Left renal cortex interstitium (tissue), 4 donors: ENCODE measurements at regions not wholly inside any gene's neighbourhood (a gene's known extent, or its start where the extent isn't known, plus 50 kb on each side); places are given as distances from the start of the nearest gene placed in this dataset.

ENCODE experiments used
- DNase-seq, 4 donors: peaks; one replicate each; pipeline ENCODE4 v3.0.0-alpha.2; 2013; ENCODE audit warnings: low read depth in 4 of 4, low spot score in 2 of 4, missing footprints in 1 of 4

DNA sequence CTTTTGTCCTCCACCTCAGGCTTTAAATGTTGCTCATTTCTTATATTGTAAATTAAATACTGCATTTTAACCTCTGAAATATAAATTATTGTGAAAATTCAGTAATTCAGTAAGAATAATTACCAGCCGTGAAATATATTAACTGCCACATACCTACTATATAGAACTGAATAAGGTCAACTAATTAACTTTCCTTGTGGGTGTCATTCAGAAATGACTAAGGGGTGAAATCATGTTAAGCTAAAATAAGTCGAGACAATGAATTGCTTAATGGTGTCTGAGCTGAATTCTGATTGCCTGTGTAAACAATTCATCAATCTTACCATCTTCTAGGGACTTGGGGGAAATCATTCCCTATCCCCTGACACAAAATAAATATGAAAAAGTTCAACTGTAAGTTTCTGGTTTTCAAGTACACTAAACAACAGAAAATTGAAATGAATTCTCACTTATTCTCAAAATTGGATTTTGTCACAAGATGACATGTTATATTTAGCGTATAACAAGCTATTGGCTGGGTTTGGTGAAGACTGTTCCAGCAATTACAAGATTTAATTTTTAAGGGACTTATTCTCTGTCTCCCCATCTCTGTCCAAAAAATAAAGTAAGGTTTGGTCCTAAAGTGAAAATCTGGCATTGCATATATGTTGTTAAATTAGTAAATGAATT, 255.1 kb downstream of the METTL4 start:
- DNase-seq: no peak

DNA sequence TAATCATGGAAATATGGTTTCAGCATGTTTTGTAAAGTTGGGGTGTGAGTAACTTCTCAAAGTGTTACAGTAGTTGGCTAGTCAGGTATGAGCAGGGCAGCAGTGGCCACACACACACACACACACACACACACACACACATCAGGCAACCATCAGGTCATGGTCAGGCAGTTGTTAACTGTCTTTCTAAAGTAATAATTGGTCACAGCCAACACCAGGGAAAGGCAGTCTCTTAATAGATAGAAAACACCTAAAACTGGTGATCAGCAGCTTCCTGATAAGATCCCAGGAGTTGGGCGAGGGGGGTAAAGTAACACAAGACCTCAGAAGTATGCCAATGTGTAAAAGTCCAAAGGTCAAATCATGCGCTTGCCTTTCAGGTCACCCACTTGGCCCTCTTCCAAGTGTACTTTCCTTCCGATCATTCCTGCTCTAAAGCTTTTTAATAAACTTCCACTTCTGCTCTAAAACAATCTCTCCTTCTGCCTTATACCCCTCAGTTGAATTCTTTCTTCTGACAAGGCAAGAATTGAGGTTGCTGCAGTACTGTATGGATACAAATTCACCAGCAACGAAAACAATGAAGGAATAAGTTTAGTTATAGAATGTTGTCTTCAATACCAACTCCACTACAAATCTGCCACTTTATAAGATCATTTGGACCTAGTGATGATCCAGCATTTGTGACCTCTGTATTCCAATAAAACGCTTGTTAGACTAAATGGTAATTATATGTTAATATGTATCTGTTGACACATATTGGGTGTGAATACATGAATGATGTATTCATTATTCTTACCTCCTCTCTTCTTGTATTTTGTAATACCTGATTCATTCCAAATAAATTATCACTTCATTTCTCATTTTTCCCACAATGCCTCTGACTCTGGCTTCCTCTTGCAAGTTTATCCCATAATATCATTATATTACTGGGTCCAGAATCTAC, 254.3 kb downstream of the METTL4 start:
- no peak for DNase-seq

DNA sequence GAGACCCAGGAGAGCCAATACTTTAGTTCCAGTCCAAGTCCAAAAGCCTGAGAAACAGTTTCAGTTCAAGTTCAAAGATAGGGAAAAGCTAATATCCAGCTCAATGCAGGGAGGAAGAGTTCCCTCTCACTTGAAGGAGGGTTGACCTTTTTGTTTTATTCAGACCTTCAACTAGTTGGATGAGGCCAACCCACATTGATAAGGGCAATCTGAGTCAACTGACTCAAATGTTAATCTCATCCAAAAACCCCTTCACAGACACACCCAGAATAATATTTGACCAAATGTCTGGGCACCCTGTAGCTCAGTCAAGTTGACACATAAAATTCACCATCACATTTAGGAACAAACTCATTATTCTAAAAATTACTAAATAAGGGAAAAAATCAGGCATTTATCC, 246.8 kb downstream of the METTL4 start:
- DNase-seq: no peak

DNA sequence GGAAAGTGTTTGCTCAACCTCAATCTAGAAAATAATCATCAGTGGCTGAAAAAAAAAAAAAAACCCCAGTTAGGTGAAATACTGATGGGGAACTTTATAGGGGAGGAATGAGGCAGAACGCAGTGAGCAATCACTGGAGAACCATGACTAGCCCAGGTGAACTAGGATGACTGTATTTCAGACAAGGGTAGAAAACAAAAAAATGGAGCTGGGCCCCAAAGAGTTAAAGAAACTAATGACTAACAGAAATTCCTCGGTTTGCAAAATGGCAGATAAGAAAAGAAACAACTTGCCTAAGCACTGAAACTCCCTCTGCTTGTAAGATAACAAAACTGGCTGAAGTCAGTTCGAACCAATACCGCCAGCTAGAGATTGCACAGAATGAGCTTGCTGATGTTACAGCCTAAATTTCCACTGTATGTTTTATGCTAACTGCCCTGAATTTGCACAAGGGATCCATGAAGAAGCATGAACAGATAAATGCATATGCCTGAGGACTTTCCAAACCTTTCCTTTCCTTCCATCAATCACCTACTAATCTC, 245.9 kb downstream of the METTL4 start:
- DNase-seq: no peak

DNA sequence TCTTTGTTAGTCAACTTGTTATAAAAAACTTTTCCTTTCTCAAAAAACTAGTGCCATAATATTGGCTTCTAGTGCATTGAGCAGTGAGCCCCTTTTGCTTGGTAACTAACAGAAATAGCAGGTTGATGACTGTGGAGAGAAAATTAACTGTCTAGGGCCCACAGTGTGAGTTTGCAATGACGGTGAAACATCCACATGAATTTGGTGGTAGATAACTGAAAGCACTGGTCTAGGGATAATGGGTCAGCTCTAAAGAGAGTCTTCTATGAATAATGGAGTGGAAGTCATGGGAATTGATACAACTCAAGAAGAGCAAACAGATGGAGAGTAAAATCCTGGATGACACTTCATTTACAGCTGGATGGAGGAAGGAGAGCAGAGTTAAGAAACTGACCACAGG, 245.4 kb downstream of the METTL4 start:
- DNase-seq: no peak

DNA sequence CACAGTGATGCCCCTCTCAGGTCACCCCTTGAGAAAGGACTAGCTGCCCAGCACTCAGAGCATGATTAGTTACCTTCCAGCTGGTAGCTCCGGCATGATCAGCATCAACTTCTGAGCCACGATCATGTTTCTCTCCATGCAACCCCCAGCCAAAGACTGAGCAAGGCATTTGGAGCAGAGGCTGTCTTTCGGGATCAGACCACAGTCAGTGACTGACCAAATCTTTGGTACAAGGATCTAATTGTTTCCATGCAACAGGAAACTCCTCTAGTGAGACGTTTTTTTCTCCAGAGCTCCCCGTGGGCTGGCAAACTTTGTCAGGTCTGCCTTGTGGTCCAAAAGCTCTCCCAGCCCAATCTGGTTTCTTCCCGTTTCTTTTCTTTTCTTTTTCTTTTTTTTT, 244.3 kb downstream of the METTL4 start:
- DNase-seq: no peak

DNA sequence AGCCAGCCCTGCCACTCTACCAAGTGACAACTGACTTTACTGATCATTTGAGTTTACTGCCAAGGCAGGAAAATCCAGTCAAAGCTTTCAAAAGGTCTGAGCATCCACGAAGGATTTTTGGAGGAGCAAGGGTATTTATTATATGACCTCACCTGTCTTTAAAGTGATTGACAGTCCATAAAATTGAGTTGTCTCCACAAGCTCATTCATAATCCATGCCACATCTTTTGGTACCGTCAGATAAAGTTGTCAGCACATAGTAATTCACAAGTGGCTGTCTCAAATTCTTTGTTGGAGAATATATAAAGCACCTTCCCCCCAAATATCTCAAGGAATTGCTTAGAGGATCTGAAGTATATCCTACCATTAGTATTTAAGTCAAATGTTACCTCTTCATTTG, 240.5 kb downstream of the METTL4 start:
- DNase-seq: no peak

DNA sequence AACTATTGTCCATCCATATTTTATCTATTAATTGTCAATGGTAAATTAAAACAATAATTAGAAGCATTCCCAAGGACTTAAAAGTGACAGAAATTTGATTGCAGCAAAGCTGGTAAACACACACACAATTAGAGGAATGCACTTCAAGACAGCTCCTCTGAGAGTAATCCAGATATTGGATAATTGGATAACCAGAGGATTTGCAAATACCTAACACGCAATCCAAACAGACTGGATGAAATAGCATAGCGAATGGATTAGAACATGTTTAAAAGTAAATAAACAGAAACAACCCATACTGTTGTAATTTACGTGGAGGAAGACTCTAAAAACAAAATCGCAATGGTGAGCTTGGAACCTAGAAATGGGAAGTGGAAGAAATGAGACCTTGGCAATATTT, 239.8 kb downstream of the METTL4 start:
- DNase-seq: no peak

DNA sequence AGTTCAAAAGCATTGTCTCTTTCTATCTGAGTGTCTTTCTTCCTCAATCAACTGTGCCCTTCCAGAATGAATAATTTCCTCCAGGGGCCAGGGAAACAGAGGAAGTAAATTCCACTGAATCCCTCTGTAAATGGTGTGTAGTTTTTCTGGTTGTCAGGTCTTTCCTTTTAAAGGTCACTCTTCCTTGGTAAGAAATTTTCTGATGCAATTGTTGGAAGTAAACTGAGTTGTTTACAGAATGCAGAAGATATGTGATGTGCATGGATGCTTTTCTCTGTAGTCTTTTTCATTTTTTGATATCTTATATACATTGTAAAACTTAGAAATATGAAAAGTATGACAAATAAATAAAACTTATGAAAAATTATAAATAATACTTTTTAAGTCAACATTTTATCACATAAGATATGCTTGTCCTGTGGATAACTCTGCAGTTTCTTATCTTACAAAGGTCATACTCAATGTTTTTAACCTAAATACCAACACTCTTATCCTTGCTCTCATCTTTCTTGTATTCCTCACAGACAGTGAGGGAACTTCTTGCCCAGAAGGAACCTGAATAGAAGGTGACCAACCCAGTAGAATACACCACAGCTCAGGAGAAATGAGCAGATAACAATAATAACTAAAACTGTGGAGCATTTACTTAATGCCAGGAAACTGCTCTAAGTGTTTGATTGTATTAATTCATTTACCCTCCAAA, 234.5 kb downstream of the METTL4 start:
- no peak for DNase-seq

DNA sequence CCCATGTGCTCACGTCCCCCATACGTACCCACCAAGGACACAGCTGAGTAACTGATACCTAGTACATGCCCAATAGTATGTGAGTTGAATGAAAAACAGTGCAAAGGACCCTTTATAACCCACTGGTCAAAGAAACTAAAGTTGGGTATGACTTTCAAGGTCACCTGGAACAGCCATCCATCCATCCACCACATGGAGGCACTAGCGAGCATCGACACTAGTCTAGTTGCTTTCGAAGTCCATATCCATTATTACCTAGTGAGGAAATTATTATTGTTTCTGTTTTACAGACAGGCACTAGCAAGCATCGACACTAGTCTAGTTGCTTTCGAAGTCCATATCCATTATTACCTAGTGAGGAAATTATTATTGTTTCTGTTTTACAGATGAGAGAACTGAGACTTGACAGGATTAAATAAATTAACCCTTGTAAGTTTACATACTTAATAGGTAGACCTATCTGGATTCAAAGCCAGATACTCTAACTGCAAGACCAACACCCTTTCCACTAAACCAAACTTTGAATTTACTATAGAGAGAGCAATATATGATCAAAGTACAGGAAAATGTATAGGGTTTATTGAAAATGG, 233.7 kb downstream of the METTL4 start:
- DNase-seq: no peak

DNA sequence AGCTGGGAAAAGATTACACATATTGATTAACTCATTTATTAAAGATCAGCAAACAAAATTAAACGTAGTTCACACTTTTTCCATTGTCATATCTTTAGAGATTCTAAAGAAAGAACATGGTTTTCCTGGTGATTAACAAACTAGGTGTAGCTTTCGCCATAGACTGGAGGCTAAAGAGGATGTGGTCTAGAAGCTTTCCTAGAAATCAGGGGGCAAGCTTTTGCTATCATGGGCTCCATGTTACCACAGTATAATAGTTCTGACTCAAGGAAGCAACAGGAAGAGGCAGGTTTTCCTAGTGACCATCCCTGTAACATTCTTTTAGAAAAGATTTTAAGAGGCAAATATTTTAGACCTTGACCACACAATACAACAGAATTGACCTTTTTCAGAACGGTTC, 232.7 kb downstream of the METTL4 start:
- no peak for DNase-seq

DNA sequence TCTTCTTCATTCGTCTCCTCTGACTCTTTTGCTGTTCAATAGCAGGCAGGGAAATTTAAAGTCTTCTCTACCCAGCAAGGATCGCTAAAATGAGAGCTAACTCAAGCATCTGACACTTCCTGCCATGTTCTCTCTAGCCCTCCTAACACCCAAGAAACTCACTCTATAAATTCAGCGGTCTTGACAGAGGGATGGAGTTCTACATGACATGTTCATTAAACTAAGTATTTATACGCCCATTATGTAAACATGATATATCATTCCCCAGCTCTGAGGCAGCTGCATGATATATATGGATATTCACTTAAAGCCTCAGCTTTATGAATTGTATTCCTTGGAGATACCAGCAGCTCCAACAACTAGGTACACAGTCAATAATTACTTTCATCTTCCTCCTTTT, 231.0 kb downstream of the METTL4 start:
- no peak for DNase-seq

DNA sequence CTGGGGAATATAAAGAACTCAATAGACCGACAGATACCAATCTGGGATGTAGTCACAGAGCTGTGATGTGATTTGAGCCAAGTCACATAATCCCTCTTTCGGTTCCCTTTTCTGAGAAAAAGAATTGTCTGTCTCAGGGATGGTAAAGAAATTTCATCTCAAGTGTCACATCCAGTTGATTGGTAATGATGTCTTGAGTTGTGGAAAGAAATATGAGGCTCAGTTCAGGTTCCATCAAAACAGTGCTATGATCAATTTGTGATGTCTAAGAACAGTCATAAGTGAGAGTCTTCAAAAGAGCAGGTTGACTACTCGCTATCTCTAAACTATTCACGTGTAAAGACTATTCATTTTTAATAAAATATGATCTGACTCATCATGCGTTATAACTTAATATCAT, 223.3 kb downstream of the METTL4 start:
- DNase-seq: no peak

DNA sequence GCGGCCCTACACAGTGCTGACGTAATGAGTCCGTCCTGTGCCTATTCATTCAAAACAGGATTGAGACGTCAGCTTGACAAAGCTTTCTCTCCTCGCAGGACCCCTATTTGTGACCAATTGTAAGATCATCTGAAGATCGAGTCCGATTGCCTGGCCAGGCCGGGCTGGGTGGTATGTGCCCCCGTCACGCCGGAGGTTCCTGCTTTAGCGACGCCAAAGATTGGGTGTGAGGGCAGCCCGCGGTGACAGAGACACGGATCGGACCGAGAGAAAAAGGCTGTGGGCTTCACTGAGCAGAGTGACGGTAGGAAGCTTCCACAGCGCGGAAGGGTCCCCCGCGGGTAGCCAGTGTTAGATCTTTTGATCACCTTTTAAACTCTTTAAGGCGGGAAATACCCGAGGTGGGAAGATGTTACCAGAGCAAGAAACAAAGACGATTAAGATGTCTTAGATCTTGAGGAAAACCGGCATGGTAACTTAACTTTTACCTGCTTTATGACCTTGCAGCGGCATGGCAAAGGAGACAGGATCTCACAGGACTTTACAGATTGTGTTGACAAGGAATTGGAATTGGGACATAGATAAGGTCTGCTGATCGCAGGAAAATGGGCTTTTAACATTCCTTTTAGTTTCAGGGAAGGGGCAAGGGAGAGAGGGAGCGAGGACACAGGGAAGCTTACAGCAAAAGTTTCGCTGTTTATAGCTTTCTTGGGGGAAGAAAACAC, 220.0 kb downstream of the METTL4 start:
- DNase-seq: no peak

DNA sequence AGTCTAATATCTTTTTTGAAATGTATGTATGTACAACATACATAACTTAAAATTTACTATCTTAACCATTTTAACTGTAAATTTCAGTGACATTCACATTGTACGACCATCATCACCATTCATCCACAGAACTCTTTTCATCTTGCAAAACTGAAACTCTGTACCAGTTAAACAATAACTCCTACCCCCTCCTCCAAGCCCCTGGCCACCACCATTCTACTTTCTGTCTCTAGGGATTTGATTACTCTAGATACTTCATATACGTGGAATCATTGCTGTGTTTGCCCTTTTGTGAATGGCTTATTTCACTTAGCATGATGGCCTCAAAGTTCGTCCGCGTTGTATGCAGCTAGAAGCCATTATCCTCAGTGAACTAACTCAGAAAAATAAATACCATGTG, 217.0 kb downstream of the METTL4 start:
- no peak for DNase-seq

DNA sequence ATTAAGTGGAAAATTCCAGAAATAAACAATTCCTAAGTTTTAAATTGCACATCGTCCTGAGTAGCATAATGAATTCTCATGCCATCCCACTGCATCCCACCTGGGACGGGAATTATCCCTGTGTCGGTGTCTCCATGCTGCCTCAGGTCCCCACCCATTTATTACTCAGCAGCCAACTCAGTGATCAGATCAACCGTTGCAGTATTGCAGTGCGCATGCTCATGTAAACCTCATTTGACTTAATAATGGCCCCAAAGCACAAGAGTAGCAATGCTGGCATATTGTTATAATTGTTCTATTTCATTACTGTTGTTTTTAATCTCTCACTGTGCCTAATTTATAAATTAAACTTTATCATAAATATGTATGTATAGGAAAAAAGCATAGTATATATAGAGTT, 214.4 kb downstream of the METTL4 start:
- no peak for DNase-seq

DNA sequence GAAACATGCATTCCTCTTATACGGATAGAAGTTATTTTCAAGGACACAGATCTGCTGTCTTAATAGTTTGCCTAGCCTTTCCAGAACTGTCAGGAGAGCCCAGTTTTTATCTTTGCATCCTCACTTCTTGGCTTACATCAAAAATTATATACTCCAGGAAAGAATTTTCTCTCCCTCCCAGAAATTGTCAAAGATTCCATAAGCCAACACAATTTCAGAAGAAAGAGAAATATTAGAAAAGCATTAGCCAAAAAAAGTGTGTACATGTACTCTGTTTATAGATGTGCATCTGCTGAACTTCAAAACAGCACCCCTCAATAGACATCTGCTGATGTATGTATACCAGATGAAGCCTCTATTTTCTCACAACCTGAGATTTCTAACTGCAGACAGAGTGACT, 210.4 kb downstream of the METTL4 start:
- no peak for DNase-seq

DNA sequence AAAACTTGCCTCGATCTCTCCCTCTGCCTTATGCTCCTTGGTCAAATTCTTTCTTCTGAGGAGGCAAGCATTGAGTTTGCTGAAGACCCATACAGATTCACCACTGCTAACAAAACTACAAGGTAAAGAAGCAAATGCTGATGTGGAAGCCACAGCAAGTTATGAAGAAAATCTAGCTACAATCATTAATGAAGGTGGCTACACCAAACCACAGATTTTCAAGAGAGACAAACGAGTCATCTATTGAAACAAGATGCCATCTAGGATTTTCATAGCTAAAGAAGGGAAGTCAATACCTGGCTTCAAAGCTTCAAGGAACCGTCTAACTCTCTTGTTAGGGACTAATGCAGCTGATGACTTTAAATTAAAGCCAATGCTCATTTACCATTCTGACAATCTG, 203.2 kb downstream of the METTL4 start:
- no peak for DNase-seq

DNA sequence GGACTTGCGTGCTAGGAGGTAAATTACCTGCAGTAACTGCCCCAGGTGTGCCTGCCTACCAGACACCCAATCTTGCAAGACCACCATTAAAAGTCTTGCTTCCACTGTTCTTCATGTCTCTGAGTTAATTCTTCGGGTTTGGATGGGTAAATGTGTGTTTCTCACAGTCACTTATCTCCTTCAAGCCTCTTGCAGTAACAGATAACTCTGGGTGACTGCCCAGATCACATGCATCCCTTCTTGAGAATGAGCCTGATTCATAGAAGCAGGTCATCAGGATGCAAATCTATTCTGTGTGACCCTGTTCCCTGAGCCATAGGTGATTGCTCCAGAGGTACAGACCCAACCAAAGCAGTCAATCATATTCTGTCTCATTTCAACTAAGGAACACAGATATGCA, 194.6 kb downstream of the METTL4 start:
- no peak for DNase-seq

DNA sequence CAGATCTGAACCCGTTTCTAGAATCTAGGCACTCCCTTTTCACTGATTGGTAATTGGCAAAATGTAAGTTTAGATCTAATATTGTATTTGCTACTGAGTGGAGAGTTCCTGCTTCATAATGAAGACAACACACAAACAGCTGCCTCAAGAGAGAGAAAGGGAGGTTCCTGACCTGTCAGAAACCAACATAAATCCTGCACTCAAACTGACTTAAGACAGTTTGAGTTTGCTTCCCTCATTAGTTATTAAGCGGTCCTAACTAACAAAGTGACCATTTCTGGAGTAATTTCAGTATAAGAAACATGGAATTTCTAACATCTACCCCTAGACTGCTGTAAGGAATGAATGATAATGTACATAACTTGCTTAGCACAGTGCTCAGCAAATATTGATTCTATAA, 191.2 kb downstream of the METTL4 start:
- no peak for DNase-seq
